Activated CD8-positive, alpha-beta memory T cell treated with anti-CD3 and anti-CD28 coated beads for 4 hours (primary cell): ENCODE measurements at regions not wholly inside any gene's neighbourhood (a gene's known extent, or its start where the extent isn't known, plus 50 kb on each side); places are given as distances from the start of the nearest gene placed in this dataset.
"Not testable (repeated sequence)": the region's sequence is repeated elsewhere in the genome, so short reads cannot be mapped to it uniquely, and the experiment has no call there.

ENCODE experiments used
- DNase-seq, 2 donors: peaks; one replicate each; pipeline ENCODE4 v3.0.0-alpha.2; 2020; ENCODE audit warnings: low read depth in 2 of 2

GRCh38 chr22:44630826-44631225 is 71.2 kb upstream of the PRR5 start:
- DNase-seq = no peak

GRCh38 chr22:44628835-44629234 is 73.2 kb upstream of the PRR5 start:
- DNase-seq = no peak

- no peak for DNase-seq
Observed at GRCh38 chr22:44628273-44628672, 73.7 kb upstream of the PRR5 start.

GRCh38 chr22:44627521-44628139 is 74.4 kb upstream of the PRR5 start:
- no peak for DNase-seq

GRCh38 chr22:44625981-44626687 is 75.9 kb upstream of the PRR5 start:
- DNase-seq = peak; percentile 42 to 56

GRCh38 chr22:44625421-44625760 is 76.6 kb upstream of the PRR5 start:
- DNase-seq = no peak

GRCh38 chr22:44624689-44625420 is 77.1 kb upstream of the PRR5 start:
- DNase-seq = no peak

- DNase-seq = no peak
Observed at GRCh38 chr22:44623771-44624510, 78.1 kb upstream of the PRR5 start.

GRCh38 chr22:44622679-44623078 is 79.3 kb upstream of the PRR5 start:
- DNase-seq = no peak

GRCh38 chr22:44622147-44622427 is 79.9 kb upstream of the PRR5 start:
- no peak for DNase-seq

- DNase-seq = no peak
Observed at GRCh38 chr22:44621401-44622146, 80.4 kb upstream of the PRR5 start.

GRCh38 chr22:44620841-44621257 is 81.2 kb upstream of the PRR5 start:
- no peak for DNase-seq

- DNase-seq = peak; percentile 60 to 67
Observed at GRCh38 chr22:44620129-44620840, 81.7 kb upstream of the PRR5 start.

- not testable (repeated sequence) for DNase-seq
Observed at GRCh38 chr22:44619560-44620128, 82.4 kb upstream of the PRR5 start.

- DNase-seq = not testable (repeated sequence)
Observed at GRCh38 chr22:44618910-44619309, 83.1 kb upstream of the PRR5 start.

GRCh38 chr22:44618400-44618799 is 83.6 kb upstream of the PRR5 start:
- DNase-seq = no peak

GRCh38 chr22:44617828-44618227 is 84.2 kb upstream of the PRR5 start:
- no peak for DNase-seq

GRCh38 chr22:44616882-44617655 is 84.9 kb upstream of the PRR5 start:
- no peak for DNase-seq

- DNase-seq = no peak
Observed at GRCh38 chr22:44616461-44616860, 85.5 kb upstream of the PRR5 start.

- no peak for DNase-seq
Observed at GRCh38 chr22:44615602-44616180, 86.3 kb upstream of the PRR5 start.
